ENCODE measurements at regions not wholly inside any gene's neighbourhood (a gene's known extent, or its start where the extent isn't known, plus 50 kb on each side); places are given as distances from the start of the nearest gene placed in this dataset.
"Not testable (repeated sequence)": the region's sequence is repeated elsewhere in the genome, so short reads cannot be mapped to it uniquely, and the experiment has no call there.

DNA sequence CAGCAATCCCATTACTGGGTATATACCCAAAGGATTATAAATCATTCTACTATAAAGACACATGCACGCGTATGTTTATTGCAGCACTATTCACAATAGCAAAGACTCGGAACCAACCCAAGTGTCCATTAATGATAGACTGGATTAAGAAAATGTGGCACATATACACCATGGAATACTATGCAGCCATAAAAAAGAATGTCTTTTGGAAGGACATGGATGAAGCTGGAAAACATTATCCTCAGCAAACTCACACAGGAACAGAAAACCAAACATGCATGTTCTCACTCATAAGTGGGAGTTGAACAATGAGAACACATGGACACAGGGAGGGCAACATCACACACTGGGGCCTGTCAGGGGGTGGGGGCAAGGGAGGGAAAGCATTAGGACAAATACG, 143.7 kb upstream of the IVNS1ABP start:
- H3K9me1 ChIP-seq (ENCODE audit: insufficient read depth, low read length); CTCF ChIA-PET; DNase-seq; H3K56ac ChIP-seq (ENCODE audit: extremely low read depth, insufficient read depth, low read length); H2BK5ac ChIP-seq (ENCODE audit: low read depth, low read length, poor library complexity, severe bottlenecking); H4K20me1 ChIP-seq (ENCODE audit: insufficient read depth, low read length); H3K14ac ChIP-seq (replicated peaks; ENCODE audit: low read depth, low read length); H3K4ac ChIP-seq (ENCODE audit: low read depth, low read length); H3K27ac ChIP-seq (ENCODE audit: insufficient read depth, low read length); H4K5ac ChIP-seq (ENCODE audit: low read depth, low read length); H3K4me1 ChIP-seq (ENCODE audit: control insufficient read depth, insufficient read depth, low read length); H3K79me1 ChIP-seq (ENCODE audit: low read depth in 1 of 2, low read length in 2 of 2); intact Hi-C loops (cut with micrococcal nuclease); H2AK9ac ChIP-seq (replicated peaks; ENCODE audit: low read depth, low read length, poor library complexity); H3K36me3 ChIP-seq (ENCODE audit: control insufficient read depth, insufficient read depth, low read length); H3K4me2 ChIP-seq (ENCODE audit: low read depth, low read length); H3K23ac ChIP-seq (ENCODE audit: low read depth, low read length); H2AK5ac ChIP-seq (ENCODE audit: low read depth, low read length); ATAC-seq (ENCODE audit: low read depth); H3K18ac ChIP-seq (ENCODE audit: low read depth, low read length); H2BK20ac ChIP-seq (ENCODE audit: low read depth, low read length); H2BK15ac ChIP-seq (ENCODE audit: low read depth, low read length); H4K91ac ChIP-seq (ENCODE audit: insufficient read depth, low read depth, low read length); H4K8ac ChIP-seq (ENCODE audit: low read depth in 2 of 2, low read length in 2 of 2); H3K27me3 ChIP-seq (ENCODE audit: control insufficient read depth, insufficient read depth, low read length); H2AFZ ChIP-seq (replicated peaks; ENCODE audit: low read length, poor library complexity); H3K9me3 ChIP-seq (ENCODE audit: control insufficient read depth, insufficient read depth, low read length); POLR2A ChIA-PET (ENCODE audit: unreplicated experiment); H2BK120ac ChIP-seq (ENCODE audit: low read depth, low read length); H3K4me3 ChIP-seq (ENCODE audit: insufficient read depth, low read depth, low read length); dilution Hi-C loops (cut with HindIII; ENCODE audit: low sequenced_read_pairs, unreplicated experiment); BruUV-seq (replicated peaks); H3K9ac ChIP-seq (ENCODE audit: low read depth, low read length); in situ Hi-C loops (cut with MboI; ENCODE audit: low sequenced_read_pairs): not testable (repeated sequence)
- WGBS, 2 experiments (ENCODE audit: extremely low coverage in 2 of 2, insufficient read length in 1 of 2): no CpG with 5 or more reads among the region's 4 CpGs

Data from IMR-90 (cell line).